ENCODE measurements at regions not wholly inside any gene's neighbourhood (a gene's known extent, or its start where the extent isn't known, plus 50 kb on each side); places are given as distances from the start of the nearest gene placed in this dataset.

- Histone ChIP-seq H3K27me3 (no peaks in the 10 kb centered on the region), H3K9ac (no peak overlapping the region), H3K27ac (no peak overlapping the region), H3K9me3 (replicated peaks in 1 of 11) (peaks cover 0 to 8% (median 0%) of the 10 kb centered on the region in 11 experiments; a peak in 5 of 22 replicates), H3K36me3 (no peaks in the 10 kb centered on the region), H3K4me3 (no peak overlapping the region), H3K4me2 (peak overlapping the region in 6 of 11 experiments; percentile 13 to 90 (median 85); a peak in 11 of 22 replicates), H3K4me1 (peaks cover 20 to 62% (median 40%) of the 10 kb centered on the region in 10 experiments), H4K20me1 (no peaks in the 10 kb centered on the region)
- no peak for TF ChIP-seq Cebpa-rat (IDR thresholded peaks at IDR 0.05)
Observed at GRCh38 chr12:124623344-124624035, 56.1 kb upstream of the NCOR2 start.

- Histone ChIP-seq H3K36me3 (no peaks in the 10 kb centered on the region), H4K20me1 (no peaks in the 10 kb centered on the region), H3K9ac (no peak overlapping the region), H3K4me1 (peaks cover 20 to 62% (median 40%) of the 10 kb centered on the region in 10 experiments), H3K9me3 (replicated peaks in 1 of 11) (peaks cover 0 to 8% (median 0%) of the 10 kb centered on the region in 11 experiments; a peak in 5 of 22 replicates), H3K4me2 (peak overlapping the region in 4 of 11 experiments; percentile 23 to 80 (median 47); a peak in 5 of 22 replicates), H3K27me3 (no peaks in the 10 kb centered on the region), H3K4me3 (no peak overlapping the region), H3K27ac (no peak overlapping the region)
- no peak for TF ChIP-seq Cebpa-rat (IDR thresholded peaks at IDR 0.05)
Observed at GRCh38 chr12:124622764-124623163, 55.4 kb upstream of the NCOR2 start.

DNA sequence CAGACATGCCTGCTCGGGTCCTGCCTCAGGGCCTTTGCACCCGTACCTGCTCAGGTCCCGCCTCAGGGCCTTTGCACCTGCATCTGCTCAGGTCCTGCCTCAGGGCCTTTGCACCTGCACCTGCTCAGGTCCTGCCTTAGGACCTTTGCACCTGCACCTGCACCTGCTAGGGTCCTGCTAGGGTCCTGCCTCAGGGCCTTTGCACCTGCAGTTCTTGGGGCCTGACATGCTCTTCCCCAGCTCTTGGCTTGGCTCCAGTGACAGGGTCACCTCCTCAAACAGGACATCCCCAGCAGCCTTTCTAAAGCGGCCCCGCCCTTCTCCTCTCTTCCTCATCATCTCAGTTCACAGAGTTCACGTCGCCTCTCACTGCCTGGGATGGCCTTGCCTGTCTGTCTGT lies 54.9 kb upstream of the NCOR2 start:
- Histone ChIP-seq H3K9me3 (replicated peaks in 1 of 11) (peaks cover 0 to 8% (median 0%) of the 10 kb centered on the region in 11 experiments; a peak in 5 of 22 replicates), H3K4me3 (no peak overlapping the region), H4K20me1 (no peaks in the 10 kb centered on the region), H3K36me3 (no peaks in the 10 kb centered on the region), H3K4me1 (peaks cover 20 to 62% (median 41%) of the 10 kb centered on the region in 10 experiments), H3K27ac (no peak overlapping the region), H3K9ac (no peak overlapping the region), H3K27me3 (no peaks in the 10 kb centered on the region), H3K4me2 (peak overlapping the region in 4 of 11 experiments; percentile 23 to 80 (median 47); a peak in 5 of 22 replicates)
- TF ChIP-seq Cebpa-rat (IDR thresholded peaks at IDR 0.05): no peak

DNA sequence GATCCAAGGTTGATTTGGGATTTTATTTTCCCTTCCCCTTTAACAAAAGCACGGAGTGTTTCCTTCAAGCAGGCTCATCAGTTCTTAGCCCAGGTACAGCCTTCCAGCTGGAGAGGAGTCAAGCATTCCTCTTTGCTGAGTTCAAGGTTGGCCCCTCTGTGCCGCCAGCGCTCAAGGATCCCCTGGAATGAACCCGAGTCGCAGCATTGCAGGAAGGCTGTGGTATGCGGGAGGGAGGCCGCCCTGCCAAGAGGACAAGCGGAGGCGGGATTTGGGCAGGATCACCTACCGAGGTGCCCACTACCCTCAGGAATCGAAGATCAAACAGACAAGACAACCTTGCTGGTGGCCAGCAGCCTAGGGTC lies 53.9 kb upstream of the NCOR2 start:
- peaks cover 0 to 8% (median 0%) of the 10 kb centered on the region in 11 experiments; a peak in 5 of 22 replicates for H3K9me3 ChIP-seq (replicated peaks in 1 of 11)
- H3K4me1 ChIP-seq: peaks cover 19 to 62% (median 41%) of the 10 kb centered on the region in 10 experiments
- H3K9ac ChIP-seq: no peak overlapping the region
- TF ChIP-seq Cebpa-rat (IDR thresholded peaks at IDR 0.05): no peak
- no peaks in the 10 kb centered on the region for H4K20me1 ChIP-seq
- no peak overlapping the region for H3K4me2 ChIP-seq
- H3K36me3 ChIP-seq: no peaks in the 10 kb centered on the region
- H3K27me3 ChIP-seq: no peaks in the 10 kb centered on the region
- no peak overlapping the region for H3K4me3 ChIP-seq
- H3K27ac ChIP-seq: no peak overlapping the region

GRCh38 chr12:124620606-124621295 lies 53.3 kb upstream of the NCOR2 start:
- H3K36me3 ChIP-seq: no peaks in the 10 kb centered on the region
- H3K9ac ChIP-seq: no peak overlapping the region
- no peaks in the 10 kb centered on the region for H4K20me1 ChIP-seq

GRCh38 chr12:124618291-124618902 lies 51.0 kb upstream of the NCOR2 start:
- Histone ChIP-seq H3K27me3 (no peaks in the 10 kb centered on the region), H3K9ac (no peak overlapping the region), H3K4me1 (peaks cover 9 to 39% (median 19%) of the 10 kb centered on the region in 10 experiments; a peak in 18 of 20 replicates), H3K4me2 (no peak overlapping the region), H3K36me3 (no peaks in the 10 kb centered on the region), H3K4me3 (no peak overlapping the region), H3K27ac (no peak overlapping the region), H3K9me3 (replicated peaks in 1 of 11) (peaks cover 6 to 17% (median 12%) of the 10 kb centered on the region in 11 experiments; a peak in 19 of 22 replicates), H4K20me1 (no peaks in the 10 kb centered on the region)
- TF ChIP-seq Cebpa-rat (IDR thresholded peaks at IDR 0.05): peak in 1 of 11 experiments; percentile 30; a peak in 1 of 22 replicates

More at GRCh38 chr12:124620606-124621295, 53.3 kb upstream of the NCOR2 start:
- no peak for TF ChIP-seq Cebpa-rat (IDR thresholded peaks at IDR 0.05)
- H3K9me3 ChIP-seq (replicated peaks in 1 of 11): peaks cover 0 to 8% (median 0%) of the 10 kb centered on the region in 11 experiments; a peak in 5 of 22 replicates
- no peak overlapping the region for H3K27ac ChIP-seq
- peaks cover 15 to 62% (median 39%) of the 10 kb centered on the region in 10 experiments for H3K4me1 ChIP-seq
- H3K4me3 ChIP-seq: no peak overlapping the region
- H3K27me3 ChIP-seq: no peaks in the 10 kb centered on the region
- no peak overlapping the region for H3K4me2 ChIP-seq

DNA sequence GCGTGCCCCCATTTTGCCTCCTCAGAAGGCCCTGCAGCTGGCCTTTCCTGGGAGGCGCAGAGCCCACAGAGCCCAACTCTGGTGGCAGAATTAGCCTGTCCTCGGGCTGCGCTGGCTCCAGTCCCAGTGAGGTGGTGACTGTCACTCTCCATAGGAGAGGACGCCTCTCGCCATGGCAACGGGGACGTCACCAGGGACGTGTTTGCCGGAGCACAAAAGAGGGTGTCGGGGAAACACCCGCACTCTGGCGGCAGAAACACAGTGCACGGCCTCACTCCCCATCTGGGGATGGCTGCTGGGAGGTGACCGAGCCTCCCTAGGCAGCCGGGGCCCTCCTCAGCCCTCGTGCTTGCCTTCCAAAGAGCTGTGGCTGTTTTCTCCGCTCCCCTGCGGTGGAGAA lies 50.2 kb upstream of the NCOR2 start:
- H3K27ac ChIP-seq: peak overlapping the region in 4 of 11 experiments; percentile 39 to 70 (median 53); a peak in 2 of 22 replicates
- no peaks in the 10 kb centered on the region for H3K27me3 ChIP-seq
- H3K9me3 ChIP-seq (replicated peaks in 1 of 11): peaks cover 6 to 20% (median 11%) of the 10 kb centered on the region in 11 experiments; a peak in 19 of 22 replicates
- H3K36me3 ChIP-seq: no peaks in the 10 kb centered on the region
- TF ChIP-seq Cebpa-rat (IDR thresholded peaks at IDR 0.05): no peak
- H4K20me1 ChIP-seq: no peaks in the 10 kb centered on the region
- H3K4me3 ChIP-seq: no peak overlapping the region
- peaks cover 9 to 33% (median 20%) of the 10 kb centered on the region in 10 experiments; a peak in 18 of 20 replicates for H3K4me1 ChIP-seq
- peak overlapping the region in 1 of 11 experiments; percentile 49; a peak in 3 of 22 replicates for H3K9ac ChIP-seq
- H3K4me2 ChIP-seq: peak overlapping the region in 6 of 11 experiments; percentile 40 to 82 (median 78); a peak in 10 of 22 replicates
